DOHH2 (cell line): ENCODE measurements at regions not wholly inside any gene's neighbourhood (a gene's known extent, or its start where the extent isn't known, plus 50 kb on each side); places are given as distances from the start of the nearest gene placed in this dataset.

Source experiments
- CTCF ChIP-seq: fragments of 200-600 bp; sonication (generic); IDR thresholded peaks from one replicate; pipeline ENCODE4 v1.5.1; 2014; ENCODE audit warnings: antibody characterized with exemption, mild to moderate bottlenecking, low read depth, low read length; ENCODE audit not compliant: poor library complexity, severe bottlenecking
- EZH2phosphoT487 ChIP-seq: fragments of 200-600 bp; sonication (generic); IDR thresholded peaks from 2 replicates; pipeline ENCODE4 v1.6.1; 2017; ENCODE audit warnings: borderline replicate concordance, mild to moderate bottlenecking, antibody characterized with exemption, low read length, moderate library complexity, mixed read lengths

- TF ChIP-seq CTCF (no peak), EZH2phosphoT487 (no peak)
These were observed 275.3 kb upstream of the PHYHIPL start for GRCh38 chr10:58901092-58901646.
